Stimulated activated effector memory CD8-positive, alpha-beta T cell treated with anti-CD3 and anti-CD28 coated beads, Interleukin-12 subunit alpha, Interleukin-12 subunit beta, amount 100 ng/mL, for 72 hours (primary cell): ENCODE measurements at regions not wholly inside any gene's neighbourhood (a gene's known extent, or its start where the extent isn't known, plus 50 kb on each side); places are given as distances from the start of the nearest gene placed in this dataset.

ENCODE experiments used
- ATAC-seq: fragments of 150-1000 bp; cut with Tn5 transposase; 2 replicates; pipeline ENCODE4 v1.10.0; 2021
- DNase-seq, 2 donors: peaks; one replicate each; pipeline ENCODE4 v3.0.0; 2021 to 2022; ENCODE audit warnings: low spot score in 2 of 2
- H3K27ac Mint-ChIP-seq: one replicate; pipeline ENCODE4 v1.8.0; 2022; ENCODE audit warnings: mild to moderate bottlenecking, mixed read lengths
- H3K36me3 Mint-ChIP-seq: one replicate; pipeline ENCODE4 v1.8.0; 2022; ENCODE audit warnings: mild to moderate bottlenecking, mixed read lengths
- H3K4me1 Mint-ChIP-seq: one replicate; pipeline ENCODE4 v1.8.0; 2022; ENCODE audit warnings: mixed read lengths
- H3K4me3 Mint-ChIP-seq: one replicate; pipeline ENCODE4 v1.8.0; 2022; ENCODE audit warnings: mild to moderate bottlenecking, mixed read lengths
- H3K9me3 Mint-ChIP-seq: one replicate; pipeline ENCODE4 v1.8.0; 2022; ENCODE audit warnings: mixed read lengths

- no peak overlapping the region for H3K4me3 Mint-ChIP-seq
- no peak overlapping the region for H3K27ac Mint-ChIP-seq
- no peaks in the 10 kb centered on the region for H3K36me3 Mint-ChIP-seq
- DNase-seq: no peak
- peaks cover 2% of the 10 kb centered on the region for H3K9me3 Mint-ChIP-seq
- H3K4me1 Mint-ChIP-seq: no peaks in the 10 kb centered on the region
- no peak for ATAC-seq
Measured at GRCh38 chr5:12073426-12073825, 169.2 kb upstream of the CTNND2 start.

- ATAC-seq: no peak
- no peak for DNase-seq
- Mint-ChIP-seq H3K9me3 (peaks cover 8% of the 10 kb centered on the region), H3K4me3 (no peak overlapping the region), H3K4me1 (no peaks in the 10 kb centered on the region), H3K36me3 (no peaks in the 10 kb centered on the region), H3K27ac (no peak overlapping the region)
Measured at GRCh38 chr5:12072441-12072840, 168.2 kb upstream of the CTNND2 start.

DNA sequence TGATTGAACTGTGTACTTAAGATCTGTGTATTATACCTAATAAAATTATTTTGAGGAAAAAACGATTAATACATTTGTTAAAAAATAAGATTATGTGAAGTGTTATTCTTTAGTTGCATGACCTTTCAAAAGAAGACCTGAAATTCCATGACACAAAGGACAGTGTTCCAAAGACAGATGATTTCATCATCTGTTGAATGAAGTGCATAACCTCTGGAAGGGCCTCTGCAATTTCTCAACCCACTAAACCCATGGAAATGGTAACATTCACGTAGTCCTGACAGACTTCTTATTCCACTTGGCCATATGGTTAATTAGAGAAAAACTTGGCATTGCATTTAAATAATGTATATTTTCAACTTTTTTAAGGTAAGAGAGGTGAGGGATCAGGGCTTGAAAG is 167.2 kb upstream of the CTNND2 start:
- no peak overlapping the region for H3K27ac Mint-ChIP-seq
- H3K9me3 Mint-ChIP-seq: peaks cover 13% of the 10 kb centered on the region
- no peak for DNase-seq
- no peak for ATAC-seq
- H3K4me1 Mint-ChIP-seq: no peaks in the 10 kb centered on the region
- no peak overlapping the region for H3K4me3 Mint-ChIP-seq
- H3K36me3 Mint-ChIP-seq: no peaks in the 10 kb centered on the region

- Mint-ChIP-seq H3K27ac (no peak overlapping the region), H3K9me3 (peaks cover 7% of the 10 kb centered on the region), H3K36me3 (no peaks in the 10 kb centered on the region), H3K4me1 (no peaks in the 10 kb centered on the region), H3K4me3 (no peak overlapping the region)
- DNase-seq (no peak), ATAC-seq (no peak)
Measured at GRCh38 chr5:12023614-12024241, 119.5 kb upstream of the CTNND2 start.

- Mint-ChIP-seq H3K36me3 (no peaks in the 10 kb centered on the region), H3K4me1 (no peaks in the 10 kb centered on the region), H3K27ac (no peak overlapping the region), H3K9me3 (peaks cover 7% of the 10 kb centered on the region), H3K4me3 (no peak overlapping the region)
- ATAC-seq (no peak), DNase-seq (no peak)
Measured at GRCh38 chr5:12022444-12022843, 118.2 kb upstream of the CTNND2 start.

- H3K27ac Mint-ChIP-seq: no peak overlapping the region
- no peak overlapping the region for H3K4me3 Mint-ChIP-seq
- ATAC-seq (no peak), DNase-seq (no peak)
- no peaks in the 10 kb centered on the region for H3K36me3 Mint-ChIP-seq
- H3K9me3 Mint-ChIP-seq: peaks cover 6% of the 10 kb centered on the region
- no peaks in the 10 kb centered on the region for H3K4me1 Mint-ChIP-seq
Measured at GRCh38 chr5:12019306-12019705, 115.1 kb upstream of the CTNND2 start.

DNA sequence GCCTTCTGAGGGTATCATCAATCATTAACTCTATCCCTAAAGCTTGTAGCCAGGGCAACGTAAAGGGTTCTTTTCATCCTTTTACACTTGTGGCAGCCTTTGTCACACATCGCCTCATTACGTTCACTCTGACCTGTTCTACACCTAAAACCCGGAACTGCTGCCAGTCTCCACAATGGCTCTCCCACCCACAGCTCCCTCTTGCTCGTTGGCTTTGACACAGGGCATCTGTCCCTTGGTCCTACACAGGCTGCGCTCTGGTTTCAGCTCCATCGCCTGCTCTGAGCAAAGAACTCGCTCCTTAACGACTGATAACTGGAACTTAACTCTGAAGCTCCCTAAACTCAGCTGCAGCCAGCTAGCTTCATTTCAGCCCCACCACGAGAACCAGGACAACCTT is 112.8 kb upstream of the CTNND2 start:
- H3K4me3 Mint-ChIP-seq: no peak overlapping the region
- ATAC-seq (no peak), DNase-seq (no peak)
- no peaks in the 10 kb centered on the region for H3K4me1 Mint-ChIP-seq
- H3K9me3 Mint-ChIP-seq: peaks cover 11% of the 10 kb centered on the region
- no peaks in the 10 kb centered on the region for H3K36me3 Mint-ChIP-seq
- H3K27ac Mint-ChIP-seq: no peak overlapping the region

- ATAC-seq (no peak), DNase-seq (no peak)
- no peaks in the 10 kb centered on the region for H3K36me3 Mint-ChIP-seq
- H3K9me3 Mint-ChIP-seq: peaks cover 11% of the 10 kb centered on the region
- H3K27ac Mint-ChIP-seq: no peak overlapping the region
- H3K4me3 Mint-ChIP-seq: no peak overlapping the region
- no peaks in the 10 kb centered on the region for H3K4me1 Mint-ChIP-seq
Measured at GRCh38 chr5:12016159-12016746, 112.0 kb upstream of the CTNND2 start.

- H3K36me3 Mint-ChIP-seq: no peaks in the 10 kb centered on the region
- ATAC-seq: no peak
- H3K27ac Mint-ChIP-seq: no peak overlapping the region
- peaks cover 15% of the 10 kb centered on the region for H3K9me3 Mint-ChIP-seq
- H3K4me1 Mint-ChIP-seq: no peaks in the 10 kb centered on the region
- DNase-seq: no peak
- no peak overlapping the region for H3K4me3 Mint-ChIP-seq
Measured at GRCh38 chr5:12013351-12013750, 109.1 kb upstream of the CTNND2 start.

DNA sequence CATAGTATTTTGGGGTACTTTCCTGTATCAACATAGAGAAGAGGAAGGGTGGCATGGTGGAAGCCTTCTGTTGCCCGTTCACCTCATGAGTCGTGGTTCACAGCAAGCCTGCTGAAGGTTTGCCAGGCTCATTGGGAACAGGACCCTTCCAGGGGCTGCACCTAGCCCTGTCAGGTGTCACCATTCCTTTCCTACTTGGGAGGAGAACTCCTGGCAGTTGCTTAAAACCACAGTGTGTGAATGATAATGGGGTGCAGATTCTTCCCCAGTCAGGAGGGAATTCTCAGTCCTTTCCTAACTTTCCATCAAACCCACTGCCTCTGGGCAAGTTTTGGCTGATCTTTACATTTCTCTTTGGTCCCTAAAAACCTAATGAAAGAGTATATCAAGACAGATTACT is 99.4 kb upstream of the CTNND2 start:
- H3K4me1 Mint-ChIP-seq: no peaks in the 10 kb centered on the region
- ATAC-seq (no peak), DNase-seq (no peak)
- no peak overlapping the region for H3K4me3 Mint-ChIP-seq
- no peaks in the 10 kb centered on the region for H3K36me3 Mint-ChIP-seq
- H3K9me3 Mint-ChIP-seq: no peaks in the 10 kb centered on the region
- no peak overlapping the region for H3K27ac Mint-ChIP-seq

- DNase-seq (no peak), ATAC-seq (no peak)
- no peaks in the 10 kb centered on the region for H3K4me1 Mint-ChIP-seq
- no peaks in the 10 kb centered on the region for H3K36me3 Mint-ChIP-seq
- no peak overlapping the region for H3K27ac Mint-ChIP-seq
- H3K9me3 Mint-ChIP-seq: peaks cover 6% of the 10 kb centered on the region
- H3K4me3 Mint-ChIP-seq: no peak overlapping the region
Measured at GRCh38 chr5:11998397-11998796, 94.2 kb upstream of the CTNND2 start.

GRCh38 chr5:11997942-11998341 is 93.7 kb upstream of the CTNND2 start:
- Mint-ChIP-seq H3K4me3 (no peak overlapping the region), H3K36me3 (no peaks in the 10 kb centered on the region), H3K9me3 (peaks cover 6% of the 10 kb centered on the region), H3K27ac (no peak overlapping the region), H3K4me1 (no peaks in the 10 kb centered on the region)
- ATAC-seq (no peak), DNase-seq (no peak)

DNA sequence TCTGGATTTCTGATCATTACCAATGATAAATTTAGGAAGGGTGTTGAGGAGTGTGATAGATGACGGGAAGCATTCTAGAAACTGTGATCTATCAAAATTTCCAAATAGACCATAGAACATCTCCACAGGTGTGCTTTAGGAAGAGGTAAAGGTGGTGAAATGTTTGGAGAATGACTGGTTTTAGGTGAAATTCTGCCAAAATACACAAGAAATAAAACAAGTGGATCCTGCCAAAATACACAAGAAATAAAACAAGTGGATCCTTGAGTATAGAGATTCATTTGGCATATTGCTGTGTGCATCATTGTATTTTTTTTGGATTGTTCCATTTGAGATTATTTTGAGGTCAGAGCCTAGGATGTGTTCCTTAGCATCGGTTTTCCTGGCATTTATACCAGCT is 88.3 kb upstream of the CTNND2 start:
- ATAC-seq (no peak), DNase-seq (no peak)
- Mint-ChIP-seq H3K9me3 (peaks cover 8% of the 10 kb centered on the region), H3K4me1 (no peaks in the 10 kb centered on the region), H3K27ac (no peak overlapping the region), H3K4me3 (no peak overlapping the region), H3K36me3 (no peaks in the 10 kb centered on the region)

DNA sequence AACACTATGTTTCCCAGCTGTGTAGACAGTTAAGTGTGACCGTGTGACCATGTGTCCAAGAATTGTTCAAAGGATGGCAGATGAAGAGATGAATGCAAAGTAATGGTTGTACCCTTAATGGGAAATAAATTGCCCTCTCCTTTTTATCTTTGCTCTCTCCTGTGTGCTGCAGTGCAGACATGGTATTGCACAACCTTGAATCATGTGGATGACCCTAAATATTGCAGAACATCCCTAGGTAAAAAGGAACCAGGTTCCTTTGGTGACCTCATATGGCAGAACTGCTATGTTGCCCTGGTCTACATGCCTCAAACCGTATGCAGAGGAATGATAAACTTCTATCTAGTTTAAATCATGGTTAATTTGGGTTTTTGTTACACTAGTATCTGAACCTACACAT is 81.7 kb upstream of the CTNND2 start:
- H3K4me3 Mint-ChIP-seq: no peak overlapping the region
- no peak for ATAC-seq
- H3K36me3 Mint-ChIP-seq: no peaks in the 10 kb centered on the region
- H3K4me1 Mint-ChIP-seq: no peaks in the 10 kb centered on the region
- H3K9me3 Mint-ChIP-seq: peaks cover 13% of the 10 kb centered on the region
- no peak for DNase-seq
- H3K27ac Mint-ChIP-seq: no peak overlapping the region

- H3K36me3 Mint-ChIP-seq: no peaks in the 10 kb centered on the region
- no peak overlapping the region for H3K27ac Mint-ChIP-seq
- ATAC-seq (no peak), DNase-seq (no peak)
- peaks cover 10% of the 10 kb centered on the region for H3K9me3 Mint-ChIP-seq
- H3K4me1 Mint-ChIP-seq: no peaks in the 10 kb centered on the region
- no peak overlapping the region for H3K4me3 Mint-ChIP-seq
Measured at GRCh38 chr5:11984196-11984595, 80.0 kb upstream of the CTNND2 start.

- no peak for ATAC-seq
- Mint-ChIP-seq H3K9me3 (peaks cover 10% of the 10 kb centered on the region), H3K4me1 (no peaks in the 10 kb centered on the region), H3K36me3 (no peaks in the 10 kb centered on the region), H3K4me3 (no peak overlapping the region), H3K27ac (no peak overlapping the region)
- no peak for DNase-seq
Measured at GRCh38 chr5:11981986-11982385, 77.7 kb upstream of the CTNND2 start.

- H3K4me1 Mint-ChIP-seq: no peaks in the 10 kb centered on the region
- H3K9me3 Mint-ChIP-seq: peaks cover under 1% of the 10 kb centered on the region
- no peak overlapping the region for H3K4me3 Mint-ChIP-seq
- H3K36me3 Mint-ChIP-seq: no peaks in the 10 kb centered on the region
- H3K27ac Mint-ChIP-seq: no peak overlapping the region
- ATAC-seq: no peak
- DNase-seq: no peak
Measured at GRCh38 chr5:11977904-11978303, 73.7 kb upstream of the CTNND2 start.
